ENCODE measurements at regions not wholly inside any gene's neighbourhood (a gene's known extent, or its start where the extent isn't known, plus 50 kb on each side); places are given as distances from the start of the nearest gene placed in this dataset.

GRCh38 chr10:120689777-120690529, 161.2 kb upstream of the WDR11 start:
- H3K27me3 Mint-ChIP-seq (ENCODE audit: unreplicated experiment), result no peaks in the 10 kb centered on the region
- H3K4me3 Mint-ChIP-seq (ENCODE audit: low read depth, unreplicated experiment), result no peak overlapping the region
- no TSS peak for BruUV-seq (replicated peaks)
- no peaks in the 10 kb centered on the region for H3K4me1 Mint-ChIP-seq (ENCODE audit: low read depth, unreplicated experiment)
- no peak for DNase-seq
- intact Hi-C loops (cut with micrococcal nuclease; ENCODE audit: unreplicated experiment), result no loop called here
- H3K36me3 Mint-ChIP-seq (ENCODE audit: insufficient read depth, unreplicated experiment), result no peaks in the 10 kb centered on the region
- CTCF ChIA-PET, result no interaction called here
- no peaks in the 10 kb centered on the region for H3K9me3 Mint-ChIP-seq (ENCODE audit: low read depth, unreplicated experiment)
- TF ChIP-seq CTCF (IDR thresholded peaks at IDR 0.05; ENCODE audit: unreplicated experiment), result no peak
- H3K27ac Mint-ChIP-seq (ENCODE audit: unreplicated experiment), result no peak overlapping the region

GRCh38 chr10:120691625-120692024, 159.5 kb upstream of the WDR11 start:
- no peak for TF ChIP-seq CTCF (IDR thresholded peaks at IDR 0.05; ENCODE audit: unreplicated experiment)
- no peaks in the 10 kb centered on the region for H3K9me3 Mint-ChIP-seq (ENCODE audit: low read depth, unreplicated experiment)
- no TSS peak for BruUV-seq (replicated peaks)
- CTCF ChIA-PET, result interaction anchor here (0.5 kb wide), 1 partner anchor 1243 kb away, joined by 3 read pairs; no protein-coding TSS in a partner anchor
- intact Hi-C loops (cut with micrococcal nuclease; ENCODE audit: unreplicated experiment), result no loop called here
- H3K27me3 Mint-ChIP-seq (ENCODE audit: unreplicated experiment), result no peaks in the 10 kb centered on the region
- no peak overlapping the region for H3K4me3 Mint-ChIP-seq (ENCODE audit: low read depth, unreplicated experiment)
- no peak for DNase-seq
- H3K36me3 Mint-ChIP-seq (ENCODE audit: insufficient read depth, unreplicated experiment), result no peaks in the 10 kb centered on the region
- no peak overlapping the region for H3K27ac Mint-ChIP-seq (ENCODE audit: unreplicated experiment)
- no peaks in the 10 kb centered on the region for H3K4me1 Mint-ChIP-seq (ENCODE audit: low read depth, unreplicated experiment)

- Mint-ChIP-seq H3K9me3 (ENCODE audit: low read depth, unreplicated experiment) (peaks cover 5% of the 10 kb centered on the region), H3K27me3 (ENCODE audit: unreplicated experiment) (peaks cover 14% of the 10 kb centered on the region), H3K36me3 (ENCODE audit: insufficient read depth, unreplicated experiment) (no peaks in the 10 kb centered on the region), H3K4me3 (ENCODE audit: low read depth, unreplicated experiment) (no peak overlapping the region), H3K4me1 (ENCODE audit: low read depth, unreplicated experiment) (no peaks in the 10 kb centered on the region), H3K27ac (ENCODE audit: unreplicated experiment) (no peak overlapping the region)
- CTCF ChIA-PET, result no interaction called here
- no peak for TF ChIP-seq CTCF (IDR thresholded peaks at IDR 0.05; ENCODE audit: unreplicated experiment)
- intact Hi-C loops (cut with micrococcal nuclease; ENCODE audit: unreplicated experiment), result no loop called here
- BruUV-seq (replicated peaks), result no TSS peak
- DNase-seq, result no peak
These were observed 150.7 kb upstream of the WDR11 start for GRCh38 chr10:120700426-120700825.

GRCh38 chr10:120701381-120701780, 149.8 kb upstream of the WDR11 start:
- Mint-ChIP-seq H3K36me3 (ENCODE audit: insufficient read depth, unreplicated experiment) (no peaks in the 10 kb centered on the region), H3K9me3 (ENCODE audit: low read depth, unreplicated experiment) (peaks cover 5% of the 10 kb centered on the region), H3K4me3 (ENCODE audit: low read depth, unreplicated experiment) (no peak overlapping the region), H3K4me1 (ENCODE audit: low read depth, unreplicated experiment) (no peaks in the 10 kb centered on the region), H3K27me3 (ENCODE audit: unreplicated experiment) (peaks cover 14% of the 10 kb centered on the region), H3K27ac (ENCODE audit: unreplicated experiment) (no peak overlapping the region)
- intact Hi-C loops (cut with micrococcal nuclease; ENCODE audit: unreplicated experiment), result no loop called here
- no peak for TF ChIP-seq CTCF (IDR thresholded peaks at IDR 0.05; ENCODE audit: unreplicated experiment)
- no peak for DNase-seq
- no TSS peak for BruUV-seq (replicated peaks)
- CTCF ChIA-PET, result no interaction called here
